ENCODE measurements at regions not wholly inside any gene's neighbourhood (a gene's known extent, or its start where the extent isn't known, plus 50 kb on each side); places are given as distances from the start of the nearest gene placed in this dataset.

GRCh38 chr11:116065191-116065895 is 561.1 kb upstream of the CADM1 start:
- TF ChIP-seq, protein P1, sequence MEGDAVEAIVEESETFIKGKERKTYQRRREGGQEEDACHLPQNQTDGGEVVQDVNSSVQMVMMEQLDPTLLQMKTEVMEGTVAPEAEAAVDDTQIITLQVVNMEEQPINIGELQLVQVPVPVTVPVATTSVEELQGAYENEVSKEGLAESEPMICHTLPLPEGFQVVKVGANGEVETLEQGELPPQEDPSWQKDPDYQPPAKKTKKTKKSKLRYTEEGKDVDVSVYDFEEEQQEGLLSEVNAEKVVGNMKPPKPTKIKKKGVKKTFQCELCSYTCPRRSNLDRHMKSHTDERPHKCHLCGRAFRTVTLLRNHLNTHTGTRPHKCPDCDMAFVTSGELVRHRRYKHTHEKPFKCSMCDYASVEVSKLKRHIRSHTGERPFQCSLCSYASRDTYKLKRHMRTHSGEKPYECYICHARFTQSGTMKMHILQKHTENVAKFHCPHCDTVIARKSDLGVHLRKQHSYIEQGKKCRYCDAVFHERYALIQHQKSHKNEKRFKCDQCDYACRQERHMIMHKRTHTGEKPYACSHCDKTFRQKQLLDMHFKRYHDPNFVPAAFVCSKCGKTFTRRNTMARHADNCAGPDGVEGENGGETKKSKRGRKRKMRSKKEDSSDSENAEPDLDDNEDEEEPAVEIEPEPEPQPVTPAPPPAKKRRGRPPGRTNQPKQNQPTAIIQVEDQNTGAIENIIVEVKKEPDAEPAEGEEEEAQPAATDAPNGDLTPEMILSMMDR (IDR thresholded peaks at IDR 0.05; ENCODE audit: low read depth, low read length, poor library complexity, severe bottlenecking), result no peak
- no peak for TF ChIP-seq EZH2phosphoT487 (IDR thresholded peaks at IDR 0.05; ENCODE audit: borderline replicate concordance, low read length)

Data from DOHH2 (cell line).